Psoas muscle (tissue), 7 donors: ENCODE measurements at regions not wholly inside any gene's neighbourhood (a gene's known extent, or its start where the extent isn't known, plus 50 kb on each side); places are given as distances from the start of the nearest gene placed in this dataset.
"Not testable (repeated sequence)": the region's sequence is repeated elsewhere in the genome, so short reads cannot be mapped to it uniquely, and the experiment has no call there.

Experiments
- ATAC-seq, 4 donors: fragments of 200-7000 bp; cut with Tn5 transposase; one replicate each; pipeline ENCODE4 v1.9.1; 2020; ENCODE audit warnings: moderate library complexity in 3 of 4, mild to moderate bottlenecking in 2 of 4
- DNase-seq, 2 donors: peaks; one replicate each; pipeline ENCODE4 v3.0.0-alpha.2; 2020
- H3K27ac ChIP-seq: fragments of 200-600 bp; one replicate; pipeline ENCODE4 v1.8.0; 2022
- H3K27me3 ChIP-seq, 3 donors: fragments of 200-600 bp in 1 of 3; one replicate each; pipeline versions ENCODE4 v1.6.1 to v1.8.0; 2013 to 2022; ENCODE audit warnings: low read length in 2 of 3, mild to moderate bottlenecking in 2 of 3, moderate library complexity in 1 of 3; ENCODE audit not compliant: insufficient read depth in 3 of 3
- H3K36me3 ChIP-seq, 2 donors: fragments of 200-600 bp in 1 of 2; one replicate each; pipeline versions ENCODE4 v1.6.1 to v1.8.0; 2013 to 2022; ENCODE audit warnings: low read depth in 1 of 2, mild to moderate bottlenecking in 1 of 2, moderate library complexity in 1 of 2; ENCODE audit not compliant: insufficient read depth in 1 of 2
- H3K4me1 ChIP-seq: fragments of 200-600 bp; one replicate; pipeline ENCODE4 v1.8.0; 2022
- H3K4me3 ChIP-seq: fragments of 200-600 bp; one replicate; pipeline ENCODE4 v1.8.0; 2022; ENCODE audit warnings: mild to moderate bottlenecking
- H3K9me3 ChIP-seq: fragments of 200-600 bp; one replicate; pipeline ENCODE4 v1.8.0; 2022
- WGBS, 3 donors: extraction: QIAGEN DNeasy Blood & Tissue Kit; methylation state at CpG; one replicate each; pipeline versions ENCODE4 v1.1.6 to v1.1.7; 2013; 5-methylcytosine and 5-hydroxymethylcytosine counted together
- intact Hi-C, 2 donors: fragments of 100-400 bp; cut with DNase I; formaldehyde crosslinking; loops; one replicate each; pipeline versions ENCODE4 v1.11.0 to v1.14.2; 2022
- TF ChIP-seq, protein P1 (sequence below): fragments of 200-600 bp; IDR thresholded peaks from one replicate; pipeline ENCODE4 v1.8.0; 2022; ENCODE audit warnings: antibody characterized with exemption
- donor health status: healthy with polysubstance abuse.
- donor health status: DM: no; HTN: no; CAD: no; lungs with moderate emphysema.
- donor health status: Bipolar disorder and iron deficiency.
- donor health status: healthy.
- donor health status: DM: yes; HTN: yes; CAD: no.
- donor health status: DM: no; HTN: no; CAD: no.
- donor health status: DM: yes; HTN: yes; CAD: no.

DNA sequence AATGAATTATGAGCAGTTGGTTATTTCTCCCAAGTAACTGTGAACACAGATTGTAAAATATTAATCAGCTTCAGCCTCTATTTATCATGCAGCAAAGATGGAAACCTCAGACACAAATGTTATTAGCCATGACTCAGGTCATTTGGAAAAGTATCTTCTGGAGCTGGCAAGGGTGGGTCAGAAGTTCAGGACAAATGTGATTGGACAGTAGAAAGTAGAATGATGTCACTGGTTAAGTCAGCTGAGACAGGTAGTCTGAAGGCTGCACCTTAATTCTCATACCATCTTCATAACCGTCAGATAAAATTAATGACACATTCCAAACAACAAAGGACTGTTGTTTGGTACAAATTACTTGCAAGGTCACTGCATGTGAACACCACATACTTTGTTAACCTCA lies 140.2 kb downstream of the EMB start:
- WGBS, 3 donors, result 61 to 83% (median 71%) methylated on average over 1 of the region's 1 CpG
- H3K4me3 ChIP-seq, result no peak overlapping the region
- H3K4me1 ChIP-seq, result no peaks in the 10 kb centered on the region
- DNase-seq, result no peak
- intact Hi-C loops, result no loop called here
- TF ChIP-seq, protein P1, sequence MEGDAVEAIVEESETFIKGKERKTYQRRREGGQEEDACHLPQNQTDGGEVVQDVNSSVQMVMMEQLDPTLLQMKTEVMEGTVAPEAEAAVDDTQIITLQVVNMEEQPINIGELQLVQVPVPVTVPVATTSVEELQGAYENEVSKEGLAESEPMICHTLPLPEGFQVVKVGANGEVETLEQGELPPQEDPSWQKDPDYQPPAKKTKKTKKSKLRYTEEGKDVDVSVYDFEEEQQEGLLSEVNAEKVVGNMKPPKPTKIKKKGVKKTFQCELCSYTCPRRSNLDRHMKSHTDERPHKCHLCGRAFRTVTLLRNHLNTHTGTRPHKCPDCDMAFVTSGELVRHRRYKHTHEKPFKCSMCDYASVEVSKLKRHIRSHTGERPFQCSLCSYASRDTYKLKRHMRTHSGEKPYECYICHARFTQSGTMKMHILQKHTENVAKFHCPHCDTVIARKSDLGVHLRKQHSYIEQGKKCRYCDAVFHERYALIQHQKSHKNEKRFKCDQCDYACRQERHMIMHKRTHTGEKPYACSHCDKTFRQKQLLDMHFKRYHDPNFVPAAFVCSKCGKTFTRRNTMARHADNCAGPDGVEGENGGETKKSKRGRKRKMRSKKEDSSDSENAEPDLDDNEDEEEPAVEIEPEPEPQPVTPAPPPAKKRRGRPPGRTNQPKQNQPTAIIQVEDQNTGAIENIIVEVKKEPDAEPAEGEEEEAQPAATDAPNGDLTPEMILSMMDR, result no peak
- no peak overlapping the region for H3K27ac ChIP-seq
- H3K36me3 ChIP-seq, result no peaks in the 10 kb centered on the region
- ATAC-seq, result no peak
- no peaks in the 10 kb centered on the region for H3K27me3 ChIP-seq
- no peaks in the 10 kb centered on the region for H3K9me3 ChIP-seq

DNA sequence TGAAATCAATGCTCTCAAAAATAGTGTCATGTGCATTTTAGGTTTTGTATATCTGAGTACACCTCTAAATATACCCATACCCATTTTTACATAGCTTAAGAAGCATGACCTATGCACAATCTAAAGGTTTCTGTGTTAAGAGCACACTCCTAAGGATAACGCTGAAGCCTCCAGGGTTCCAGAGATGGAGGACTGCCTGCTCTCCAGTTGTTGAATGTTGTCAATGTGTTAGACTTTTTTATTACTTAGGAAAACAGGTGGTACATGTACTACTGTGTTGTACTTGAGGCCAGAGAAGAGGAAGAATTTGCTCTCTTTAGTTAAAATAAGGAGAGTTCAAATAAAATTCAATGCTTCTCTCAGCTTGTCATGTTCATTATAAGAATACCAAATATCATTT lies 141.2 kb downstream of the EMB start:
- no peaks in the 10 kb centered on the region for H3K27me3 ChIP-seq
- WGBS, 3 donors, result 55 to 79% (median 60%) methylated on average over 1 of the region's 1 CpG
- no peaks in the 10 kb centered on the region for H3K9me3 ChIP-seq
- DNase-seq (no peak), ATAC-seq (no peak)
- no peaks in the 10 kb centered on the region for H3K4me1 ChIP-seq
- H3K4me3 ChIP-seq, result no peak overlapping the region
- H3K27ac ChIP-seq, result no peak overlapping the region
- intact Hi-C loops, result no loop called here
- TF ChIP-seq, protein P1, result no peak
- H3K36me3 ChIP-seq, result no peaks in the 10 kb centered on the region

DNA sequence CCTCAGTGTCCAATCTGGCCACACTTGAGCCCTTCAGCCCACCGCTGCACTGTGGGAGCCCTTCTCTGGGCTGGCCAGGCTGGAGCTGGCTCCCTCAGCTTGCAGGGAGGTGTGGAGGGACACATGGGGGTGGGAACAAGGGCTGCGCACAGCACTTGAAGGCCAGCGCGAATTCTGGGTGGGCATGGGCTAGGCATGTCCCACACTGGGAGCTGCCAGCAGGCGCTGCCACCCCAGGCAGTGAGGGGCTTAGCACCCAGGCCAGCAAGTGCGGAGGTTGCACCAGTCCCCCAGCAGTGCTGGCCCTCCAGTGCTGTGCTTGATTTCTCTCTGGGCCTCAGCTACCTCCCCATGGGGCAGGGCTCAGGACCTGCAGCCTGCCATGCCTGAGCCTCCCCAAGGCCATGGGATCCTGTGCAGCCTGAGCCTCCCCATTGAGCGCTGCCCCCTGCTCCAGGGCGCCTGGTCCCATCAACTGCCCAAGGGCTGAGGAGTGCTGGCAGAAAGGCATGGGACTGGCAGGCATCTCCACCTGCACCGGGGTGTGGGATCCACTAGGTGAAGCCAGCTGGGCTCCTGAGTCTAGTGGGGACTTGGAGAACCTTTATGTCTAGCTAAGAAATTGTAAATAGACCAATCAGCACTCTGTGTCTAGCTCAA lies 148.2 kb downstream of the EMB start:
- Histone ChIP-seq H3K4me1 (no peaks in the 10 kb centered on the region), H3K27me3 (no peaks in the 10 kb centered on the region), H3K9me3 (no peaks in the 10 kb centered on the region), H3K27ac (no peak overlapping the region), H3K36me3 (no peaks in the 10 kb centered on the region), H3K4me3 (no peak overlapping the region)
- ATAC-seq (no peak), DNase-seq (no peak)
- intact Hi-C loops, result no loop called here
- TF ChIP-seq, protein P1, result no peak
- WGBS, 3 donors, result 60 to 81% (median 79%) methylated on average over 9 of the region's 9 CpGs

DNA sequence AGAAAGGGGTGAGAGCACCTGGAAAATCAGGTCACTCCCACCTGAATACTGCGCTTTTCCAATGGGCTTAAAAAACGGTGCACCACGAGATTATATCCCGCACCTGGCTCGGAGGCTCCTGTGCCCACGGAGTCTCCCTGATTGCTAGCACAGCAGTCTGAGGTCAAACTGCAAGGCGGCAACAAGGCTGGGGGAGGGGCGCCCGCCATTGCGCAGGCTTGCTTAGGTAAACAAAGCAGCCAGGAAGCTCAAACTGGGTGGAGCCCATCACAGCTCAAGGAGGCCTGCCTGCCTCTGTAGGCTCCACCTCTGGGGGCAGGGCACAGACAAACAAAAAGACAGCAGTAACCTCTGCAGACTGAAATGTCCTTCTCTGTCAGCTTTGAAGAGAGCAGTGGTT lies 160.6 kb downstream of the EMB start:
- ATAC-seq, H3K4me1 ChIP-seq, intact Hi-C loops, H3K36me3 ChIP-seq, H3K9me3 ChIP-seq, H3K27ac ChIP-seq, H3K4me3 ChIP-seq, DNase-seq, H3K27me3 ChIP-seq: not testable (repeated sequence)
- 73 to 85% (median 84%) methylated on average over 10 of the region's 10 CpGs for WGBS, 3 donors
